ENCODE measurements at regions not wholly inside any gene's neighbourhood (a gene's known extent, or its start where the extent isn't known, plus 50 kb on each side); places are given as distances from the start of the nearest gene placed in this dataset.

DNA sequence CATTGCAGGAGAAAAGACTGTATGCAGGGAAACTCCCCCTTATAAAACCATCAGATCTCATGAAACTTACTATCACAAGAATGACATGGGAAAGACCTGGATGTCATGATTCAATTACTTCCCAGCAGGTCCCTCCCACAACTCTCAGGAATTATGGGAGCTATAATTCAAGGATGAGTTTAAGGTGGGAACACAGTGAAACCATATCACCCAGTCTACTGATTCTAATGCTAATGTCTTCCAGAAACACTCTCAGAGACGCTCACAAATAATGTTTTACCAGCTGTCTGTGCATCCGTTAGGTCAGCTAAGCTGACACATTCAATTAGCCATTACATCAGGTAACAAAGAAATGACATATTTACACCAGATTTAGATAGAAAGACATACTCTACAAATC is 637.9 kb downstream of the NLGN4Y start:
- no peak for DNase-seq (ENCODE audit: low read depth)
- no peak overlapping the region for H3K4me3 ChIP-seq (replicated peaks; ENCODE audit: low read depth, low read length)
- TF ChIP-seq, protein P1, sequence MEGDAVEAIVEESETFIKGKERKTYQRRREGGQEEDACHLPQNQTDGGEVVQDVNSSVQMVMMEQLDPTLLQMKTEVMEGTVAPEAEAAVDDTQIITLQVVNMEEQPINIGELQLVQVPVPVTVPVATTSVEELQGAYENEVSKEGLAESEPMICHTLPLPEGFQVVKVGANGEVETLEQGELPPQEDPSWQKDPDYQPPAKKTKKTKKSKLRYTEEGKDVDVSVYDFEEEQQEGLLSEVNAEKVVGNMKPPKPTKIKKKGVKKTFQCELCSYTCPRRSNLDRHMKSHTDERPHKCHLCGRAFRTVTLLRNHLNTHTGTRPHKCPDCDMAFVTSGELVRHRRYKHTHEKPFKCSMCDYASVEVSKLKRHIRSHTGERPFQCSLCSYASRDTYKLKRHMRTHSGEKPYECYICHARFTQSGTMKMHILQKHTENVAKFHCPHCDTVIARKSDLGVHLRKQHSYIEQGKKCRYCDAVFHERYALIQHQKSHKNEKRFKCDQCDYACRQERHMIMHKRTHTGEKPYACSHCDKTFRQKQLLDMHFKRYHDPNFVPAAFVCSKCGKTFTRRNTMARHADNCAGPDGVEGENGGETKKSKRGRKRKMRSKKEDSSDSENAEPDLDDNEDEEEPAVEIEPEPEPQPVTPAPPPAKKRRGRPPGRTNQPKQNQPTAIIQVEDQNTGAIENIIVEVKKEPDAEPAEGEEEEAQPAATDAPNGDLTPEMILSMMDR (IDR thresholded peaks at IDR 0.05; ENCODE audit: low read length, missing control alignments): no peak

DNA sequence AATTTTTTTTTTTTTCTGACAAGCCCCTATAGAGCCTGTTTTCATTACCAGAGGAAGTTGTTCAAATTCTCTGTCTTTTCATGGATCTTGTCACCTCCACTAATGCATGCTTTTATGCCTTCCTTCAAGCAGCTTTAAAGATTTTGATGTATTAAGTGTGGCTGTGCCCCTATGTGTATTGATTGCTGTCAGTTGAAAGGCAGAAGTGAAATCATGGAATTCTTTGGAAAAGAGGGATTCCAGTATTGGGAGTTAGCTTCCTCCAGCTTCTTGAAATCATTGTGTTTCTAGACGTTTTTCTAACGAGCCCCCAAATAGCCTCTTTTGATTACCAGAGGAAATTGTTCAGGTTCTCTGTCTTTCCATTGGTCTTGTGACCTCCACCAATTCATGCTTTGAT is 655.6 kb downstream of the NLGN4Y start:
- TF ChIP-seq, protein P1 (IDR thresholded peaks at IDR 0.05; ENCODE audit: low read length, missing control alignments): no peak
- H3K4me3 ChIP-seq (replicated peaks; ENCODE audit: low read depth, low read length): no peak overlapping the region
- no peak for DNase-seq (ENCODE audit: low read depth)

DNA sequence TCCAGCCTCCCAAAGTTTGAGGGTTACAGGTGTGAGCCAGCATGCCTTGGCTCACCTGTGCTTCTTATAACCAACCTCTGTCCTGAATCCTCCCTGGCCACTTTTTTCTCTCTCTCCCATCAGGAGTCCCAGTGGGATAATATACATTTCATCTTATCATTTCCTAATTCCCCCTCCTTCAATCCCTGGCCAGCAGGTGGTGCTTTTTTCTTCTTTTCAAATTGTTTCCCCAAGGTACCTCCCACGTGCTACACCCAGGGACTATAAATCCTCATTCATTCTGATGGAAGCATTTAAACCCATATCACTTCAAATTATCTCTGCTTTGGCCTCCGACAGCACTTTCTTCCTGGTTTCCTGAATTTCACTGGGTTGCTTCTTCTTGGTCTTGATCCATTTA is 704.7 kb downstream of the NLGN4Y start:
- no peak for DNase-seq (ENCODE audit: low read depth)
- no peak overlapping the region for H3K4me3 ChIP-seq (replicated peaks; ENCODE audit: low read depth, low read length)

DNA sequence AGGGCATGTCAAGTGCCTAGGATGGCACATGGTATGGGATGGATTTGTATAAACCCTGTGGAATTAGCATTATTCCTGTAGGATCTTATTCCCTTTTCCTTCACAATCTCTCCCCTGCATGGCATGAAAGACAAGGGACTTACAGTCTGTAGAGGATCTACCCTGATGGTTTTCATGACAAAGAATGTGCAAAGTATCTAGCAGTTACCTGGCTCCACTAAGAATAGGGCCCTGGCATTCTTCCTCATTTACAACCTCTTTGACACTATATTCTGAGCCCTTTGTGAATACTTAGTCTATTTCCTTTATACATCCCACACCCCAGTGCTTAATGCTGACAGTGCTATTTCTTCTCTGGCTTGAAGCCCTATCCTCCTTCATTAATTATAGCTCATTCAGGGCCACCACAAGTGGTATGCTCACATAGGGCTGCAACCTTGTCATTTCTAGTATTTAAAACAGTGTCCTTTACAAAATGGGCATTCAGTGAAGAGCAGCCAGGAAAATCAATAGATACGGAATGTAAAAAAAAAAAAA is 715.3 kb downstream of the NLGN4Y start:
- TF ChIP-seq, protein P1 (IDR thresholded peaks at IDR 0.05; ENCODE audit: low read length, missing control alignments): no peak
- H3K4me3 ChIP-seq (replicated peaks; ENCODE audit: low read depth, low read length): no peak overlapping the region
- DNase-seq (ENCODE audit: low read depth): no peak

More for the DNA sequence above, 704.7 kb downstream of the NLGN4Y start:
- TF ChIP-seq, protein P1 (IDR thresholded peaks at IDR 0.05; ENCODE audit: low read length, missing control alignments): no peak

DNA sequence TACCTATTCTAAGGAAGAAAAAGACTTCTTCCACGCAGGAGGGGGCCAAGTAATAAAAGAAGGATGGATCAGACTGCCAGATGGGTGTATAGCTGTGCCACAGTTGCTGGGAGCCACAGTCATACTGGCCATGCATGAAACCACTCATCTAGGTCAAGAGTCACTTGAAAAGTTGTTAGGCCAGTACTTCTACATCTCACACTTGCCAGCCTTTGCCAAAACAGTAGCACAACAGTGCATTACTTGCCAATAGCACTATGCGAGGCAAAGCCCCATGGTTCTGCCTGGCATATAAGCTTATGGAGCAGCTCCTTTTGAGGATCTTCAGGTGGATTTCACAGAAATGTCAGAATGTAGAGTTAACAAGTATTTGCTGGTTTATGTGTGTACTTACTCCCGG is 735.0 kb downstream of the NLGN4Y start:
- TF ChIP-seq, protein P1 (IDR thresholded peaks at IDR 0.05; ENCODE audit: low read length, missing control alignments): no peak
- DNase-seq (ENCODE audit: low read depth): no peak
- H3K4me3 ChIP-seq (replicated peaks; ENCODE audit: low read depth, low read length): no peak overlapping the region

DNA sequence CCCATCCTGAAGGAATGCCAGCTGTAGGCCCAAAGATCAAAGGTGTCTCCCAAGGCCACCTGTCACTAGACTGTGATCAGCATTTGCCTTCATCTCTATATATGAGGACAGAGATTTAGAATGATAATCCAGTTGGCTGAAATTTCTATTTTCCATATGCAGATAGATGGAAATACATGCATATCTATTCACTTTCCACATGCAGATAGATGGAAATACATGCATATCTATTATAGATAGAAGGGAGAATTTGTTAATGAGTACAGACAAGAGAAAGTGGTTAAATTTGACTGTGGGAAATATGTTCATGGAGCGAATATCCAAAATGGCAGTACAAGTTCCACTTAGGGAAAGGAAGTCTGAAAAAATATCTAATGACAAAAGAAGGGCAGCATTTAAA is 762.2 kb downstream of the NLGN4Y start:
- H3K4me3 ChIP-seq (replicated peaks; ENCODE audit: low read depth, low read length): no peak overlapping the region
- TF ChIP-seq, protein P1 (IDR thresholded peaks at IDR 0.05; ENCODE audit: low read length, missing control alignments): no peak
- DNase-seq (ENCODE audit: low read depth): no peak

DNA sequence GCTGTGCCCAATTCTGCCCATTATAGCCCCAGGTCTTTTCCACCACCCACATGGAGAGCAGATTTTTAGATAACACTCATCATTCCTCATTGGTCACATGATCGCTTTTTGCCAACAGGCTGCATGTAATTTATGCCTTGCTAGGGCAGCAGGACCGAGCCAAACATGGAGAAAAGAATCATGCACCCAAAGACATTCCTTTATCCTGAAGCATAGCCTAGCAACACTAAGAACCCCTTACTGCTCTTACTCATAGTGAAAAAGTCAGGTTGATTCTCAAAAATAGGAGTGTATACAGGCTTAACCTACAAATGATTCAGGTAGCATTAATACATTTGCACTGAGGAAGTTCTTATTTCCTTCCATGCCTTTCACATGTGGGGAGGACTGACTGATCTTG is 765.5 kb downstream of the NLGN4Y start:
- no peak overlapping the region for H3K4me3 ChIP-seq (replicated peaks; ENCODE audit: low read depth, low read length)
- TF ChIP-seq, protein P1 (IDR thresholded peaks at IDR 0.05; ENCODE audit: low read length, missing control alignments): no peak

More for the DNA sequence above, 765.5 kb downstream of the NLGN4Y start:
- no peak for DNase-seq (ENCODE audit: low read depth)
